Testis (tissue), 2 donors: ENCODE measurements at regions not wholly inside any gene's neighbourhood (a gene's known extent, or its start where the extent isn't known, plus 50 kb on each side); places are given as distances from the start of the nearest gene placed in this dataset.
A peak's percentile ranks its signal among the peaks of the same experiment; 100 is the strongest.

Experiments used
- DNase-seq: peaks from one replicate; pipeline ENCODE4 v3.0.0-alpha.2; 2019
- H3K27ac ChIP-seq, 2 donors: fragments of 200-600 bp; sonication (generic); one replicate each; pipeline ENCODE4 v1.5.1; 2019
- H3K27me3 ChIP-seq: fragments of 200-600 bp; sonication (generic); one replicate; pipeline ENCODE4 v1.5.1; 2019
- H3K36me3 ChIP-seq: fragments of 200-600 bp; sonication (generic); one replicate; pipeline ENCODE4 v1.5.1; 2017; ENCODE audit warnings: low read depth; ENCODE audit errors: missing control alignments
- H3K4me1 ChIP-seq: fragments of 200-600 bp; sonication (generic); one replicate; pipeline ENCODE4 v1.5.1; 2019
- H3K4me3 ChIP-seq, 2 donors: fragments of 200-600 bp; sonication (generic); one replicate each; pipeline ENCODE4 v1.5.1; 2017 to 2019
- H3K9me3 ChIP-seq: fragments of 200-600 bp; sonication (generic); one replicate; pipeline ENCODE4 v1.5.1; 2017
- POLR2A ChIP-seq: fragments of 450-650 bp; IDR thresholded peaks from one replicate; pipeline ENCODE4 v1.6.1; 2017; ENCODE audit warnings: antibody characterized with exemption, mild to moderate bottlenecking, moderate library complexity
- WGBS, 2 donors: methylation state at CpG; one replicate each; pipeline ENCODE4 v1.1.5; 2018; 5-methylcytosine and 5-hydroxymethylcytosine counted together
- intact Hi-C: fragments of 100-400 bp; cut with DNase I; formaldehyde crosslinking; loops from one replicate; pipeline ENCODE4 v1.15.1; 2023; ENCODE audit warnings: low total_unique reads
- TF ChIP-seq, protein P1 (sequence below), 3 experiments: fragments of 450-650 bp in 2 of 3; fragments of 200-600 bp in 1 of 3; sonication (generic) in 1 of 3; IDR thresholded peaks; one replicate each; pipeline ENCODE4 v1.5.1; 2016 to 2019; ENCODE audit warnings: antibody characterized with exemption in 3 of 3, mild to moderate bottlenecking in 2 of 3, moderate library complexity in 1 of 3

DNA sequence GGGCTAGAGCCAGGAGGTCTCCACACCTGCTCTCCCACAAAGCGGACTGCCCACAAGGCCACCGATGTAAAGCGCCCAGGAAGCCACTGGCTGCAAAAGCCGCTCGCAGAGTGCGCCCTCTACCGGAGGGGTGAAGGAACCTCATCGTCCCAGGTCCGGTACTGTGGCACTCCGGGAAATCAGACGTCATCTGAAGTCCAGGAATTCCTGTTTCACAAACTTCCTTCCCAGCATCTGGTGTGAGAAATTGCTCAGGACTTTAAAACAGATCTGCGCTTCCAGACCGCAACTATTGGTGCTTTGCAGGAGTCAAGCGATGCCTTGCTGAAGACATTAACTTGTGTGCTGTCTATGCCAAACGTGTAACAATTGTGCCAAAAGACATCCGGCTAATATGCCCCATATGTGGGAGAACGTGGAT, 115.1 kb upstream of the ARID1B start:
- Histone ChIP-seq H3K36me3 (no peaks in the 10 kb centered on the region), H3K4me1 (no peaks in the 10 kb centered on the region), H3K27ac (no peak overlapping the region), H3K27me3 (no peaks in the 10 kb centered on the region), H3K4me3 (peak overlapping the region in 1 of 2 donors; percentile 34), H3K9me3 (no peaks in the 10 kb centered on the region)
- TF ChIP-seq POLR2A, result no peak
- TF ChIP-seq, protein P1, sequence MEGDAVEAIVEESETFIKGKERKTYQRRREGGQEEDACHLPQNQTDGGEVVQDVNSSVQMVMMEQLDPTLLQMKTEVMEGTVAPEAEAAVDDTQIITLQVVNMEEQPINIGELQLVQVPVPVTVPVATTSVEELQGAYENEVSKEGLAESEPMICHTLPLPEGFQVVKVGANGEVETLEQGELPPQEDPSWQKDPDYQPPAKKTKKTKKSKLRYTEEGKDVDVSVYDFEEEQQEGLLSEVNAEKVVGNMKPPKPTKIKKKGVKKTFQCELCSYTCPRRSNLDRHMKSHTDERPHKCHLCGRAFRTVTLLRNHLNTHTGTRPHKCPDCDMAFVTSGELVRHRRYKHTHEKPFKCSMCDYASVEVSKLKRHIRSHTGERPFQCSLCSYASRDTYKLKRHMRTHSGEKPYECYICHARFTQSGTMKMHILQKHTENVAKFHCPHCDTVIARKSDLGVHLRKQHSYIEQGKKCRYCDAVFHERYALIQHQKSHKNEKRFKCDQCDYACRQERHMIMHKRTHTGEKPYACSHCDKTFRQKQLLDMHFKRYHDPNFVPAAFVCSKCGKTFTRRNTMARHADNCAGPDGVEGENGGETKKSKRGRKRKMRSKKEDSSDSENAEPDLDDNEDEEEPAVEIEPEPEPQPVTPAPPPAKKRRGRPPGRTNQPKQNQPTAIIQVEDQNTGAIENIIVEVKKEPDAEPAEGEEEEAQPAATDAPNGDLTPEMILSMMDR (IDR thresholded peaks at IDR 0.05), result peak in 1 of 3 experiments; percentile 48
- intact Hi-C loops, result no loop called here
- DNase-seq, result peak; percentile 58
- 64 to 74% methylated on average over 17 of the region's 17 CpGs for WGBS, 2 donors

DNA sequence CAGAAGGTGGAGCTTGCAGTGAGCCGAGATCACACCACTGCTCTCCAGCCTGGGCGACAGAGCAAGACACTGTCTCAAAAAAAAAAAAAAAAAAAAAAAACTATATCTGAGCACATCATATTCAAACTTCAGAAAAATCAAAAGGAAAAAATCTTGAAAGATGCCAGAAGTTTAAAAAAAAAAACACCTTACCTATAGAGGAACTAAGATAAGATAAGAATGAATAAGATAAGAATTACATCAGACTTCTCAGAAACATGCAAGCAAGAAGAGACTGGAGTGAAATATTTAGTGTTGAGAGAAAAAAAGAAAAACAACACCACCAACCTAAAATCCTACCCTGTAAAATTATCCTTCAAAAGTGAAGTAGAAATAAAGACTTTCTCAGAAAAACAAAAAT, 116.8 kb upstream of the ARID1B start:
- Histone ChIP-seq H3K27me3 (no peaks in the 10 kb centered on the region), H3K4me3 (no peak overlapping the region), H3K27ac (no peak overlapping the region), H3K4me1 (no peaks in the 10 kb centered on the region), H3K36me3 (no peaks in the 10 kb centered on the region), H3K9me3 (no peaks in the 10 kb centered on the region)
- intact Hi-C loops, result no loop called here
- WGBS, 2 donors, result 88% methylated on average over 2 of the region's 2 CpGs
- TF ChIP-seq POLR2A, result no peak
- TF ChIP-seq, protein P1 (IDR thresholded peaks at IDR 0.05), result no peak
- no peak for DNase-seq

DNA sequence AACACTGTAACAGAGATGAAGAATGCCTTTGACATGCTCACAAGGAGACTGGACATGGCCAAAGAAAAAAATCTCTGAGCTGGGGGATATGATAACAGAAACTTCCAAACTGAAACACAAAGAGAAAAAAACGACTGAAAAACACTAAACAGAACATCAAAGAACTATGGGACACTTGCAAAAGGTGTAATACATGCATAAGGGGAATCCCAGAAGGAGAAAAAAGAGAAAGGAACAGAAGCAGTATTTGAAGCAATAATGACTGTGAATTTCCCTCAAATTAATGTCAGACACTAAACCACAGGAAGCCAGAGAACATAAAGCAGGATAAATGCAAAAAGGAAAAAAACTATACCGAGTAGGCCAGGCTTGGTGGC, 117.4 kb upstream of the ARID1B start:
- Histone ChIP-seq H3K4me3 (no peak overlapping the region), H3K27me3 (no peaks in the 10 kb centered on the region), H3K9me3 (no peaks in the 10 kb centered on the region), H3K36me3 (no peaks in the 10 kb centered on the region), H3K27ac (no peak overlapping the region), H3K4me1 (no peaks in the 10 kb centered on the region)
- 73 to 88% methylated on average over 2 of the region's 2 CpGs for WGBS, 2 donors
- intact Hi-C loops, result no loop called here
- DNase-seq, result no peak
- TF ChIP-seq, protein P1 (IDR thresholded peaks at IDR 0.05), result no peak
- no peak for TF ChIP-seq POLR2A

DNA sequence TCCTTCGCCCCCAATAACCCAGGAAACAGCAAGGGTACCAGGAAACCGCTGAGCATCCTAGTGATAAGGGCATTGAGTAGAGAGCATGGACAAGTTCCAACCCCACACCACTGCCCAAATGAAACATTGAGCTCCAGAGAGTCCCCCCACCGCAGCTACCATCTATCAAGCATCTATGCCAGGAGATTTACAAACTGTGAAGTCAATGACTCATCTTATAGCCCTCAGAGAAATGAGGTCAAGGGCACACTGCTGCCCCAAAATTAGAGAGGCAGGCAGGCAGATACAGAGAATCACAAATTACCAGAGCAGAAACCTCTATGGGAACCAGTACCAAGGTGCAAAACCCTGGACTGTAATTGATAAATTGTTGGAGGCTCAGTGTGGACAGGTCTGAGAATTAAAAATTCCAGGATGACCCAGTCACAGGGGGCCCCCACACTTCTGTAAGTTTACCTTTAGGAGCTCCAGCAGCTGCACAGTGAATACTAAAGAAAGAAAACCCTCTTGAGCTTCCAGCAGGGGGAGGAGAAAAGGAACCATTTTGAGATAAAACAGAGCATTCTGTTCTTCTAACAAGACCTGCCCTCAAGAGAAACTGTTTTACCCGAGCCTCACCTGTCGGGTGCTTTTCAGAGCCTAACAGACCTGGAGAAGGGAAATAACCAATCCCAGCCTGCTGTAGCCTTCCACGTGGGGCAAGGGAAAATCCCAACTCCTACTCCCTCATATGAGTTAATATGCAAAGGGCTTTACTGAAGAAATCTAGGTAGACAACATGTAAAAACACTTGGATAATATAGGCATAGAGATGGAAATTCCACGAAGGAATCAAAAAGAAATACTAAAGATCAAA, 118.0 kb upstream of the ARID1B start:
- no peak for DNase-seq
- Histone ChIP-seq H3K4me3 (no peak overlapping the region), H3K27me3 (no peaks in the 10 kb centered on the region), H3K27ac (no peak overlapping the region), H3K36me3 (no peaks in the 10 kb centered on the region), H3K9me3 (no peaks in the 10 kb centered on the region), H3K4me1 (peaks cover 3% of the 10 kb centered on the region)
- TF ChIP-seq, protein P1 (IDR thresholded peaks at IDR 0.05), result no peak
- TF ChIP-seq POLR2A, result no peak
- 76 to 82% methylated on average over 7 of the region's 7 CpGs for WGBS, 2 donors
- intact Hi-C loops, result no loop called here
